GM23248 (cell line): ENCODE measurements at regions not wholly inside any gene's neighbourhood (a gene's known extent, or its start where the extent isn't known, plus 50 kb on each side); places are given as distances from the start of the nearest gene placed in this dataset.
"Not testable (repeated sequence)": the region's sequence is repeated elsewhere in the genome, so short reads cannot be mapped to it uniquely, and the experiment has no call there.

Experiments
- DNase-seq: peaks from one replicate; pipeline ENCODE4 v3.0.0-alpha.2; 2015
- H2AFZ ChIP-seq: fragments of 200-600 bp; sonication (generic); 2 replicates; pipeline ENCODE4 v1.6.1; 2016; ENCODE audit warnings: antibody characterized with exemption
- H3F3A ChIP-seq: fragments of 200-600 bp; sonication (generic); 2 replicates; pipeline ENCODE4 v1.6.1; 2016; ENCODE audit warnings: mild to moderate bottlenecking, antibody characterized with exemption, mixed run types; ENCODE audit not compliant: insufficient read depth
- H3K27ac ChIP-seq: fragments of 200-600 bp; sonication (generic); 2 replicates; pipeline ENCODE4 v1.5.1; 2016; ENCODE audit warnings: mild to moderate bottlenecking
- H3K27me3 ChIP-seq: fragments of 200-600 bp; sonication (generic); replicated peaks from 2 replicates; pipeline ENCODE4 v1.6.1; 2016; ENCODE audit warnings: mild to moderate bottlenecking; ENCODE audit not compliant: insufficient read depth
- H3K36me3 ChIP-seq: fragments of 200-600 bp; sonication (generic); 2 replicates; pipeline ENCODE4 v1.6.1; 2016; ENCODE audit warnings: low read depth, mild to moderate bottlenecking
- H3K4me1 ChIP-seq: fragments of 200-600 bp; sonication (generic); 2 replicates; pipeline ENCODE4 v1.6.1; 2016; ENCODE audit warnings: mild to moderate bottlenecking; ENCODE audit not compliant: insufficient read depth
- H3K4me2 ChIP-seq: fragments of 200-600 bp; sonication (generic); one replicate; pipeline ENCODE4 v1.6.1; 2016; ENCODE audit warnings: mild to moderate bottlenecking; ENCODE audit not compliant: unreplicated experiment
- H3K4me3 ChIP-seq: fragments of 200-600 bp; sonication (generic); 2 replicates; pipeline ENCODE4 v1.5.1; 2016; ENCODE audit warnings: mild to moderate bottlenecking
- H3K79me2 ChIP-seq: fragments of 200-600 bp; sonication (generic); 2 replicates; pipeline ENCODE4 v1.6.1; 2016; ENCODE audit warnings: mild to moderate bottlenecking; ENCODE audit not compliant: insufficient read depth
- H3K9ac ChIP-seq: fragments of 200-600 bp; sonication (generic); 2 replicates; pipeline ENCODE4 v1.6.1; 2016; ENCODE audit warnings: mild to moderate bottlenecking
- H3K9me2 ChIP-seq: fragments of 200-600 bp; sonication (generic); 2 replicates; pipeline ENCODE4 v1.6.1; 2016; ENCODE audit warnings: mixed run types, mild to moderate bottlenecking, moderate library complexity; ENCODE audit not compliant: insufficient read depth
- H3K9me3 ChIP-seq: fragments of 200-600 bp; sonication (generic); one replicate; pipeline ENCODE4 v1.6.1; 2017; ENCODE audit warnings: low read depth
- H4K20me1 ChIP-seq: fragments of 200-600 bp; sonication (generic); 2 replicates; pipeline ENCODE4 v1.6.0; 2016; ENCODE audit not compliant: insufficient read depth
- EZH2 ChIP-seq: fragments of 200-600 bp; sonication (generic); IDR thresholded peaks from 2 replicates; pipeline ENCODE4 v1.6.1; 2018; ENCODE audit warnings: antibody characterized with exemption, mild to moderate bottlenecking; ENCODE audit not compliant: insufficient read depth, poor library complexity, severe bottlenecking
- EZH2phosphoT487 ChIP-seq: fragments of 200-600 bp; sonication (generic); IDR thresholded peaks from 2 replicates; pipeline ENCODE4 v1.6.1; 2018; ENCODE audit warnings: antibody characterized with exemption, moderate library complexity, mild to moderate bottlenecking, low read depth; ENCODE audit not compliant: insufficient read depth
- WGBS, 2 experiments: methylation state at CpG; one replicate each; pipeline ENCODE4 v1.1.6; 2015 to 2017; ENCODE audit warnings: low lambda C conversion rate in 2 of 2, low coverage in 1 of 2; ENCODE audit errors: missing lambda C conversion rate in 2 of 2; 5-methylcytosine and 5-hydroxymethylcytosine counted together
- in situ Hi-C: fragments of 300-500 bp; cut with MboI; formaldehyde crosslinking; loops from 2 replicates; pipeline ENCODE4 v1.15.0; 2020

GRCh38 chr4:103415801-103416200 is 217.7 kb upstream of the CENPE start:
- Histone ChIP-seq H2AFZ (no peak overlapping the region), H3K27ac (no peak overlapping the region), H3K4me2 (no peak overlapping the region), H3K9me2 (no peaks in the 10 kb centered on the region), H3K79me2 (no peaks in the 10 kb centered on the region), H3K27me3 (no peaks in the 10 kb centered on the region), H3F3A (no peaks in the 10 kb centered on the region), H3K36me3 (no peaks in the 10 kb centered on the region), H3K9me3 (no peaks in the 10 kb centered on the region), H3K4me1 (no peaks in the 10 kb centered on the region), H4K20me1 (no peaks in the 10 kb centered on the region), H3K4me3 (no peak overlapping the region), H3K9ac (no peak overlapping the region)
- 0 to 2% methylated on average over 5 of the region's 5 CpGs for WGBS, 2 experiments
- TF ChIP-seq EZH2phosphoT487: no peak
- no peak for TF ChIP-seq EZH2
- in situ Hi-C loops: no loop called here
- no peak for DNase-seq

- H3K36me3 ChIP-seq, H3K27ac ChIP-seq, H3K4me2 ChIP-seq, H3F3A ChIP-seq, in situ Hi-C loops, H3K4me3 ChIP-seq, H4K20me1 ChIP-seq, H2AFZ ChIP-seq, H3K27me3 ChIP-seq, H3K9me2 ChIP-seq, H3K79me2 ChIP-seq, H3K4me1 ChIP-seq, DNase-seq, H3K9me3 ChIP-seq, H3K9ac ChIP-seq: not testable (repeated sequence)
- WGBS, 2 experiments: 19 to 20% methylated on average over 4 of the region's 4 CpGs
Measured at GRCh38 chr4:103412646-103413045, 214.5 kb upstream of the CENPE start.

GRCh38 chr4:103410386-103410785 is 212.2 kb upstream of the CENPE start:
- Histone ChIP-seq H3K27me3 (no peaks in the 10 kb centered on the region), H3K79me2 (no peaks in the 10 kb centered on the region), H3K27ac (no peak overlapping the region), H3K4me3 (no peak overlapping the region), H3F3A (no peaks in the 10 kb centered on the region), H3K9me2 (no peaks in the 10 kb centered on the region), H4K20me1 (no peaks in the 10 kb centered on the region), H3K4me1 (no peaks in the 10 kb centered on the region), H3K4me2 (no peak overlapping the region), H3K9me3 (no peaks in the 10 kb centered on the region), H2AFZ (no peak overlapping the region), H3K36me3 (no peaks in the 10 kb centered on the region), H3K9ac (no peak overlapping the region)
- no peak for DNase-seq
- no peak for TF ChIP-seq EZH2phosphoT487
- no peak for TF ChIP-seq EZH2
- WGBS, 2 experiments: 38 to 40% methylated on average over 3 of the region's 3 CpGs
- in situ Hi-C loops: no loop called here

GRCh38 chr4:103405415-103405814 is 207.3 kb upstream of the CENPE start:
- no peak overlapping the region for H3K4me3 ChIP-seq
- no peaks in the 10 kb centered on the region for H3K4me1 ChIP-seq
- no peak overlapping the region for H2AFZ ChIP-seq
- H3K36me3 ChIP-seq: no peaks in the 10 kb centered on the region
- in situ Hi-C loops: no loop called here
- H3K27ac ChIP-seq: no peak overlapping the region
- no peaks in the 10 kb centered on the region for H3K9me2 ChIP-seq
- H3K27me3 ChIP-seq: no peaks in the 10 kb centered on the region
- DNase-seq: no peak
- no peak overlapping the region for H3K4me2 ChIP-seq
- no peaks in the 10 kb centered on the region for H3K79me2 ChIP-seq
- H3F3A ChIP-seq: no peaks in the 10 kb centered on the region
- H3K9me3 ChIP-seq: no peaks in the 10 kb centered on the region
- no peaks in the 10 kb centered on the region for H4K20me1 ChIP-seq
- no peak overlapping the region for H3K9ac ChIP-seq
- TF ChIP-seq EZH2phosphoT487 (no peak), EZH2 (no peak)

DNA sequence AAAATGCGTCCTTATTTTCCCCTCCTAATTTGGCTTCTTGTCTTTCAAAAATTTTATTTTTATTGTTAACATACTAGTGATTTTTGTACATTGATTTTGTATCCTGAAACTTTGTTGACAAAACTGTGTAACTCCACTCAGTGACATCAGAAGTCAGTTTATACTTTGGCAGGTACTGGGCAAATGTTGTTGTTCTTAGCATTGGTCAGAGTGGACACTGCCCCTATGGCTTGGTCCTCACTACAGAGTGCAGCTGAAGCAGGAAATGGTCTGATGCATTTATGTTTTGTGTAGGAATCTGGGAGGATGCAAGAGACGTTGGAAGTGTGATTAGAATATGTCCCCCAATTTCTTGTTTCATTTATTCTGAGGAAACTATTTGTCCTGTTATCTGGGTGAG is 205.5 kb upstream of the CENPE start:
- Histone ChIP-seq H3K9me2 (no peaks in the 10 kb centered on the region), H3F3A (no peaks in the 10 kb centered on the region), H3K79me2 (no peaks in the 10 kb centered on the region), H3K4me1 (no peaks in the 10 kb centered on the region), H3K36me3 (no peaks in the 10 kb centered on the region), H4K20me1 (no peaks in the 10 kb centered on the region), H3K4me2 (no peak overlapping the region), H3K9me3 (no peaks in the 10 kb centered on the region), H3K4me3 (no peak overlapping the region), H3K9ac (no peak overlapping the region), H2AFZ (no peak overlapping the region), H3K27ac (no peak overlapping the region), H3K27me3 (no peaks in the 10 kb centered on the region)
- DNase-seq: no peak
- WGBS, 2 experiments: 13 to 21% methylated on average over 2 of the region's 2 CpGs
- in situ Hi-C loops: no loop called here
- TF ChIP-seq EZH2 (no peak), EZH2phosphoT487 (no peak)
